Activated CD8-positive, alpha-beta T cell treated with anti-CD3 and anti-CD28 coated beads, Interleukin-2, amount 10 ng/mL, durations not matched to agents 7 days and 5 days (primary cell): ENCODE measurements at regions not wholly inside any gene's neighbourhood (a gene's known extent, or its start where the extent isn't known, plus 50 kb on each side); places are given as distances from the start of the nearest gene placed in this dataset.

Experiments used
- ATAC-seq: fragments of 150-1000 bp; cut with Tn5 transposase; one replicate; pipeline ENCODE4 v1.10.0; 2021; ENCODE audit warnings: moderate library complexity
- CTCF ChIA-PET: fragments of 350-600 bp; sonication (Branson Sonifier 250); formaldehyde crosslinking; loops from one replicate; lab custom pipeline; 2021; ENCODE audit warnings: antibody characterized with exemption; lab: Charles Lee
- POLR2A ChIA-PET: fragments of 350-600 bp; sonication (Branson Sonifier 250); formaldehyde crosslinking; loops from one replicate; lab custom pipeline; 2021; ENCODE audit warnings: antibody characterized with exemption; lab: Charles Lee
- DNase-seq: peaks from one replicate; pipeline ENCODE4 v3.0.0-alpha.2; 2020
- H3K27ac Mint-ChIP-seq: one replicate; pipeline ENCODE4 v1.8.0; 2021; ENCODE audit warnings: mild to moderate bottlenecking, mixed read lengths
- H3K27me3 Mint-ChIP-seq: one replicate; pipeline ENCODE4 v1.8.0; 2021; ENCODE audit warnings: low read depth, mixed read lengths
- H3K36me3 Mint-ChIP-seq: one replicate; pipeline ENCODE4 v1.8.0; 2021; ENCODE audit warnings: low read depth, mixed read lengths
- H3K4me1 Mint-ChIP-seq: one replicate; pipeline ENCODE4 v1.8.0; 2021; ENCODE audit warnings: low read depth, mixed read lengths
- H3K4me3 Mint-ChIP-seq: one replicate; pipeline ENCODE4 v1.8.0; 2021; ENCODE audit warnings: mild to moderate bottlenecking, mixed read lengths
- H3K9me3 Mint-ChIP-seq: one replicate; pipeline ENCODE4 v1.8.0; 2022; ENCODE audit warnings: mixed read lengths; ENCODE audit not compliant: insufficient read depth

DNA sequence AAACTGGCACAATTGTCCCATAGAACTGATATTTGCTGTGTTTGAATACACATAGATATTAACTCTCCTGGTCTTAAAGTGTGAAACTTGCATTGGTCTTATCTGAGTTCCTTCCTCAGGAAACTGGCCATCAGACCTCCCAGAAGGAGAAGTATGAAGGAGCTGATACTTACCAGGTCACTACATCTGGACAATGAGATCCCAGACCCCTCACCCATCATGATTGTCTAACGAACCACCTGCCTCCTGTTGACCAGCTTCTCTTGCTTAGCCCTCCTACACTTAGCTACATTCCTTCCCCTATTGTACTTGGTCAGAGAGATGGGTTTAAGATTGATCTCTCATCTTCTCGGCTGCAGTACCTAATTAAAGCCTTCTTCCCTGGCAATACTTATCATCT is 413.3 kb downstream of the KCTD12 start:
- Mint-ChIP-seq H3K27ac (no peak overlapping the region), H3K36me3 (no peaks in the 10 kb centered on the region), H3K9me3 (no peaks in the 10 kb centered on the region), H3K4me1 (no peaks in the 10 kb centered on the region), H3K4me3 (no peak overlapping the region), H3K27me3 (peaks cover 5% of the 10 kb centered on the region)
- ATAC-seq (no peak), DNase-seq (no peak)
- CTCF ChIA-PET: interaction anchor here (0.5 to 2.3 kb wide), 6 partner anchors 11 to 777 kb away, joined by 3 to 10 read pairs (median 7); no protein-coding TSS in a partner anchor
- POLR2A ChIA-PET: no interaction called here

DNA sequence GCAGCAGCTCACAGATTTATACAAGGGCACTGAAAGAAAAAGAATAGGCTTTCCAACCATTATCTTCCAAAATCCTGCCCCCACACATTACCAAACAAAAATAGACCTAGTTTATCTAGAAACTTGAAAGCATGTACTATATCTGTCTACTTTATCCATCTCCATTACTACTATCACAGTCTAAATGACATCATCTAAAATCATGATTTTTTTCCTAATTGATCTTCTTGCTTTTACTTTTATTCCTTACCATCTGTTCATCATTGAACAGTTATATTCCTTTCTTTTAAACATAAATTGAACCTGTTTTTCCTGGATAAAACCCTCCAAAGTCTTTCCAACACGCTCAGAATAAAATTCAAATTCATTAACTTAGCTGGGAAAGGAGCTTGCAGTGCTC is 414.7 kb downstream of the KCTD12 start:
- ChIA-PET CTCF (interaction anchor here (1.8 to 2.5 kb wide), 4 partner anchors 10 to 776 kb away, joined by 4 to 10 read pairs (median 8); no protein-coding TSS in a partner anchor), POLR2A (no interaction called here)
- ATAC-seq (no peak), DNase-seq (no peak)
- Mint-ChIP-seq H3K27me3 (peaks cover 5% of the 10 kb centered on the region), H3K4me3 (no peak overlapping the region), H3K9me3 (no peaks in the 10 kb centered on the region), H3K36me3 (no peaks in the 10 kb centered on the region), H3K27ac (no peak overlapping the region), H3K4me1 (no peaks in the 10 kb centered on the region)

DNA sequence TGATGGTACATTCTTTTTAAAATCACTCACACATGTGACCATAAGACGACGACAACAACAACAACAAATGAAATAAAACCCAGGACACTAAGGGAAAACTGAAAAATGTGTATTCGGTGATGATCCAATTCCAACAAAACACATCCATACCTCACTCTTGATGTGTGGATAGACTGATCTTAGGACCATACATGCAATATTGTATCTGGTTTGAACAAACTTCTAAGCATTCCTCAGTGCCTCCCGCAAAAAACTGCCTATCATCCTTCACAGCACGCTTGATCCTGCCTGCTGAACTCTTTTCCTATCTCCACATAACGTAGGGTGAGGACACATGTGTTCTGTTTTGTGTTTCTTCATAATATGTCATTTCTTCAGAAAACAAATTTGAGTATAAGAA is 415.2 kb downstream of the KCTD12 start:
- H3K4me1 Mint-ChIP-seq: no peaks in the 10 kb centered on the region
- H3K9me3 Mint-ChIP-seq: no peaks in the 10 kb centered on the region
- H3K27me3 Mint-ChIP-seq: peaks cover 5% of the 10 kb centered on the region
- ChIA-PET CTCF (interaction anchor here (1.9 to 2.5 kb wide), 2 partner anchors 594 to 775 kb away, joined by 8 to 10 read pairs; no protein-coding TSS in a partner anchor), POLR2A (no interaction called here)
- DNase-seq: no peak
- H3K27ac Mint-ChIP-seq: no peak overlapping the region
- no peak overlapping the region for H3K4me3 Mint-ChIP-seq
- H3K36me3 Mint-ChIP-seq: no peaks in the 10 kb centered on the region
- ATAC-seq: no peak

DNA sequence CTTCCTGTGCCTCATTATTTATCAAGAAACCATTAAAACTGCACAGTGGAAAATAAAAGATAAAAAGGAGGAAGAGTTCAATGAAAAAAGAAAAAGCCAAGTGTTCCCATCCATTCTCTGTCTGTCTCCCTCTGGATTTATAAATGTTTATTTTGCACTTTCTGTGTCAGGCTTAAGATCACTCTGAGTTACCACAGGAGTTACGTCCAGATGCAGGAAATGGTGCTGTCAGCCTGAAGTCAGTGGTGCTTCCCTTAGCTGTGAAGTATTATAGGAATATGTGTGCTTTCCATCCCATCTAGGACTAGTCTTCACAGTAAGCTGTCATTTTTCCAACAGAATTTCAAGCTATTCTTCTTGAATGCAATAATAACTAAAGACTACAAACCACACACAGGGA is 420.2 kb downstream of the KCTD12 start:
- ChIA-PET POLR2A (no interaction called here), CTCF (no interaction called here)
- Mint-ChIP-seq H3K4me1 (no peaks in the 10 kb centered on the region), H3K27me3 (peaks cover 4% of the 10 kb centered on the region), H3K27ac (no peak overlapping the region), H3K4me3 (no peak overlapping the region), H3K9me3 (no peaks in the 10 kb centered on the region), H3K36me3 (no peaks in the 10 kb centered on the region)
- DNase-seq (no peak), ATAC-seq (no peak)

DNA sequence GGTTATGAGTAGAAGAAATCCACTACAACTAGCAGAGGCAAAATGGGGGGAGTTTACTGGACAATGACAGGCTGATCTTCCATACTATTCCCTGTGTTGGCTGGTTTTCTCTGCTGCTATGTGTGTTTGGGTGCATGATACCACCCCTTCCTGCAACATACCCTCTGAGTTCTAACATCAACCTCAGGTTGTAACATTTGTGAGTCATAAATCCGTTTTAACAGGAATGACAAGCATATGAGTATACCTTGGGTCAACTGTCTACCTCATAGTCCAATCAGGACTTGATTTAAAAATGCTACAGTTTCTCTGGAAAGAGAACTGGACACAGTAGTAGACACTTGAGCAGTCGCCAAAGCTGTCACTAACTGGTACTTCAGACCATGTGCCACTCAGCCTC is 422.9 kb downstream of the KCTD12 start:
- H3K4me1 Mint-ChIP-seq: no peaks in the 10 kb centered on the region
- ATAC-seq (no peak), DNase-seq (no peak)
- peaks cover 6% of the 10 kb centered on the region for H3K27me3 Mint-ChIP-seq
- H3K36me3 Mint-ChIP-seq: no peaks in the 10 kb centered on the region
- ChIA-PET POLR2A (no interaction called here), CTCF (no interaction called here)
- no peak overlapping the region for H3K27ac Mint-ChIP-seq
- no peaks in the 10 kb centered on the region for H3K9me3 Mint-ChIP-seq
- H3K4me3 Mint-ChIP-seq: no peak overlapping the region

DNA sequence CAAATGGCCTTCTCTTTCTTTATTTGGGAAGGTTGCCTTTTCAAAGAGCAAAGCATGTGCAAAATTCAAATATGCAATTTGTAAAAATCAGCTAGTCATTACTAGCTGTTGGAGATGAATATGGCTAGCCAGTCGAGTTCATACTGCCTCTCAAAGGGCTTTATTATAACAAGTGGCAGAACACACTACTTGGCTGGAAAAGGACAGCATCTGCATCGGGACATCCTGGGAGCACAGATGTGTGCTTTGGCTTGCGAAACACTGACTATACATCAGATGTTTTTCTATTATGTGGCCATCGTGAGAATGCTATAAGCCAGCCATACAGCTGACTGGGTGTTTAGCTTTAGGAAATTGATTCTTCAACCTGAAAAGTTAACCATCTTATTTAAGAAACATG is 424.2 kb downstream of the KCTD12 start:
- H3K9me3 Mint-ChIP-seq: no peaks in the 10 kb centered on the region
- ATAC-seq (no peak), DNase-seq (no peak)
- POLR2A ChIA-PET: no interaction called here
- CTCF ChIA-PET: interaction anchor here (0.7 to 1.0 kb wide), 2 partner anchors 10 to 12 kb away, joined by 3 to 4 read pairs; no protein-coding TSS in a partner anchor
- H3K36me3 Mint-ChIP-seq: no peaks in the 10 kb centered on the region
- H3K27me3 Mint-ChIP-seq: peaks cover 6% of the 10 kb centered on the region
- H3K27ac Mint-ChIP-seq: no peak overlapping the region
- no peak overlapping the region for H3K4me3 Mint-ChIP-seq
- H3K4me1 Mint-ChIP-seq: no peaks in the 10 kb centered on the region

DNA sequence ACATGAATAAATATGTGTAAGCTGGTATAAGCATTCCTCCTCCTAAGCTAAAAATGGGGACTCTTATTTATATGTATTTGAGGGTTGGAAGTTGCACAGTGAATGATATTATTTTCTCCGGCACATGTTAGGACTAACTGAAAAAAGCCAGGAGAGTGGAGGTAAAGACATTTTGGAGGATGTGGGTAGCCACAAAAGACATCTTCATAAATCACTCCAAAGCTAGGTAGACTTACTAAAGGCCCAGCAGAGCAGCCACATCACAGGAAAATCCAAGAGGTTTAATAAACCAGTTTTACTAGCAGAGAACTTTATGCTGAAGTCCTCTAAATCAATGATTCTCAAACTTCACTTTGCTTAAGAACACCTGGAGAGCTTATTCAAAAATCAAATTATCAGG is 424.7 kb downstream of the KCTD12 start:
- H3K4me1 Mint-ChIP-seq: no peaks in the 10 kb centered on the region
- H3K36me3 Mint-ChIP-seq: no peaks in the 10 kb centered on the region
- no peak for ATAC-seq
- H3K4me3 Mint-ChIP-seq: no peak overlapping the region
- H3K9me3 Mint-ChIP-seq: no peaks in the 10 kb centered on the region
- ChIA-PET CTCF (interaction anchor here (0.7 to 1.0 kb wide), 2 partner anchors 11 to 13 kb away, joined by 3 to 4 read pairs; no protein-coding TSS in a partner anchor), POLR2A (no interaction called here)
- no peak overlapping the region for H3K27ac Mint-ChIP-seq
- no peak for DNase-seq
- H3K27me3 Mint-ChIP-seq: peaks cover 6% of the 10 kb centered on the region

DNA sequence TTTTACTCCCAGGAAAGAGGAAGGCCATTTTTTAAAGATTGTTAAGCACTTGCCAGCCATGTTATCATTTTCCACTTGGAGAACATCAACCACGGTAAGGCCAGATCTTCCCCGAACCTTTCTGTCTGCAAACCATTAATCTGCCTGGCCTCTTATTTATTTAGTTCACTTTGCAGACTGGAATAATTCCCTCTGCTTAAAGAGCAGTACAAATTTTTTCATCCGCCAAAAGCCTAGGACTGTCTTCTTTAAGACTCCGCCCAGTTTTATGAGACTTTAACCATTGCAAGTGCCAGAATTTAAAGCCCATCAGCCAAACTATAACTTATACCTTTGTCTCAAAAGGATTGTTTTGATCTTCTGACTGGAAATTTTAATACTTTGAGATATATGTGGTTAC is 426.3 kb downstream of the KCTD12 start:
- Mint-ChIP-seq H3K4me3 (no peak overlapping the region), H3K4me1 (no peaks in the 10 kb centered on the region), H3K9me3 (no peaks in the 10 kb centered on the region), H3K27ac (no peak overlapping the region), H3K27me3 (peaks cover 6% of the 10 kb centered on the region), H3K36me3 (no peaks in the 10 kb centered on the region)
- ChIA-PET CTCF (no interaction called here), POLR2A (no interaction called here)
- DNase-seq (no peak), ATAC-seq (no peak)

DNA sequence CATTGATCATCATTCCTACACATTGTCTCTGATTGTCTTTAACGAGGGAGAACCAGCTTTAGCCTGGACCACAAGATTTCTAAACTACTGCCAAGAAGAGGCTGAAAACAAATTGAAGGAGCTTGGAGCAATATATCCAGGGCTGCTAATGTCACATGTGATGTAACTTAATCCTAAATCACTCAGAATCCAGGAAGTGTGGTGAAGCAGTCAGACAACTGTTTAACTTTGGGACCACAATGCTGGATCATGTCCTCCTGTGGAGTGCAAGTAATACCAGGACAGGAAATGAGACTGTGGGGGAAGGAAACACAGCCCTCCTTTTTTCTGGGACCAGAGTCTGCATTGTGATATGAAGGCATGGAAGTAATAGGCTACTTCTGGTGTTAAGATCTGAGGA is 430.2 kb downstream of the KCTD12 start:
- Mint-ChIP-seq H3K27ac (no peak overlapping the region), H3K9me3 (peaks cover 10% of the 10 kb centered on the region), H3K4me3 (no peak overlapping the region), H3K27me3 (peaks cover 1% of the 10 kb centered on the region), H3K36me3 (no peaks in the 10 kb centered on the region), H3K4me1 (no peaks in the 10 kb centered on the region)
- ATAC-seq (no peak), DNase-seq (no peak)
- ChIA-PET POLR2A (no interaction called here), CTCF (no interaction called here)

DNA sequence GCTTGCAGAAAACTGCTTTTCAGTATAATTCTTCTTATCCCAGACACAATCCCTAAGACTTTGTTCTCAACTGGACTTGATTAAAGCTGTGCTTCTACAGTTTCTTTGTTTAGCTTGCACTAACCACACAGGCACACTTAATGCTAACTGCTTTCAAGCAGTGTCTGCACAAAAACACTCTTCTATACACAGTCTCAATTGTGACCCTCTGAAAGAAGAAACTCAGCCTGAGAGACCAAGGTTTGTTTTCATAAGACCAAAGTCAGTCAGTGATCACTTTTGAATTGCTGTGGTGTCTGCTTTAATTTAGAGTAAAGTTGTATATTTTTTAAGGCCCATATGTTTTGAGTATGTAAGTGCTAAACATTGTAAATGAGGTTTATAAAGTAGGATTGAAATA is 431.2 kb downstream of the KCTD12 start:
- Mint-ChIP-seq H3K27ac (no peak overlapping the region), H3K4me3 (no peak overlapping the region), H3K27me3 (no peaks in the 10 kb centered on the region), H3K9me3 (peaks cover 10% of the 10 kb centered on the region), H3K36me3 (no peaks in the 10 kb centered on the region), H3K4me1 (no peaks in the 10 kb centered on the region)
- DNase-seq (no peak), ATAC-seq (no peak)
- CTCF ChIA-PET: no interaction called here
- POLR2A ChIA-PET: no interaction called here

DNA sequence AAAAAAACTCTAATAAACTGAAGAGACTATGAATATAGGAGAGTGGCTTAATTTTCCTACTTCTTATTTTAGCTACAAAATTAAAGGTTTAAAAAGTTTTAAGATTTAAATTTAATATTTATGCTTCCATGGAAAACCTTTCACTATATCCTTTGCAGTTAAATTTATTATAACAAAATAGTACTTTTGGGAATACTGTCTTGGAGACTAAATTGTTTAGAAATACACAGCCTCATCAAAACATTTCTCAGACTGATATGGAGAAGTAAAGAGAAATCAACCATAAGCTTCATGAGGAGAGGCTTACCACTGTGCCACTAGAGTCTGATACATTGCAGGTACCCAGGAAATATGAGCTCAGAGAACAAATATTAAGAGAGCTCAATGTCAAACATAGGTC is 436.5 kb downstream of the KCTD12 start:
- POLR2A ChIA-PET: no interaction called here
- Mint-ChIP-seq H3K4me1 (no peaks in the 10 kb centered on the region), H3K27ac (no peak overlapping the region), H3K27me3 (no peaks in the 10 kb centered on the region), H3K9me3 (peaks cover 10% of the 10 kb centered on the region), H3K36me3 (no peaks in the 10 kb centered on the region), H3K4me3 (no peak overlapping the region)
- ATAC-seq (no peak), DNase-seq (no peak)
- CTCF ChIA-PET: interaction anchor here (0.7 kb wide), 1 partner anchor 580 kb away, joined by 3 read pairs; no protein-coding TSS in a partner anchor

DNA sequence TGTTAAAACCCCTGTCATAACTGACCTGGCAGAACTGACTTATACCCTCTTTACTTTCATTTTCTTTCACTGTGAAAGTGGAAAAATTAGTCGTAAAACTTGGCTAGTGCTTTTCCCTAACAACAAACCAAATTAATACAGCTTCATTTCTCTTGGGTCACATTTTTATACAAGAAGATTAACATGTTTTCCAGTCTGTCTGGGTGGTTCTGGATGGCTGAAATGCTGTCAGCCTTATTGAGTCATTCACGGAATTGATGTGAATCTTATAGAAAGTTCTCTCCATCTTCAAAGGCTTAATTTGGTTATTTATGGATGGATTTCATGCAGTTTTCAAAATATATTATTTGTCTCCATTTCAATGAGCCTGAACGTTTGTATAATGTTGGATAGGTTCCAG is 440.0 kb downstream of the KCTD12 start:
- H3K27me3 Mint-ChIP-seq: no peaks in the 10 kb centered on the region
- no peak overlapping the region for H3K4me3 Mint-ChIP-seq
- ChIA-PET CTCF (no interaction called here), POLR2A (no interaction called here)
- no peak overlapping the region for H3K27ac Mint-ChIP-seq
- no peaks in the 10 kb centered on the region for H3K4me1 Mint-ChIP-seq
- H3K36me3 Mint-ChIP-seq: no peaks in the 10 kb centered on the region
- ATAC-seq: no peak
- no peaks in the 10 kb centered on the region for H3K9me3 Mint-ChIP-seq
- no peak for DNase-seq

DNA sequence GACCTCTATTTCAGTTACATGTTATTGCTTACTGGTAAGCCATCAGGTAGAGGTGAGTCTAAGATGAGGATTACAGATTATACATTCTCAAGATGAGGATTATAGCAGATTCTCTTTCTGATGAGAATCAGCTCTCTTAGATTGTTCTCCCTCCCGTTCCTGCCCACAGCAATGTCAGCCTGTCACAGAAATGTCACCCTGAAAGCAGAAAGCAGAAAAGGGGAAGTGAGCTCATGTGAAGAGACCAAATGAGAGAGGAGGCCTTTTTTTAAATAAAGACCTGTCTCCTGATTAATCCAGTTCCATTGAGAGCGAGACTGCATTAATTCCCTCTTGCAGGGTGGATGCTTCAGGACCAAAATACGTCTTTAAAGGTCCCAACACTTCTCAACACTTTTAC is 445.6 kb downstream of the KCTD12 start:
- H3K27ac Mint-ChIP-seq: no peak overlapping the region
- no peaks in the 10 kb centered on the region for H3K36me3 Mint-ChIP-seq
- DNase-seq (no peak), ATAC-seq (no peak)
- POLR2A ChIA-PET: no interaction called here
- no peak overlapping the region for H3K4me3 Mint-ChIP-seq
- CTCF ChIA-PET: no interaction called here
- no peaks in the 10 kb centered on the region for H3K27me3 Mint-ChIP-seq
- no peaks in the 10 kb centered on the region for H3K4me1 Mint-ChIP-seq
- no peaks in the 10 kb centered on the region for H3K9me3 Mint-ChIP-seq
